PFSK-1 (cell line): ENCODE measurements at regions not wholly inside any gene's neighbourhood (a gene's known extent, or its start where the extent isn't known, plus 50 kb on each side); places are given as distances from the start of the nearest gene placed in this dataset.

Source experiments
- POLR2AphosphoS5 ChIP-seq: IDR thresholded peaks from 2 replicates; pipeline ENCODE4 v1.6.1; 2012; ENCODE audit warnings: low read depth, mild to moderate bottlenecking, control low read depth, low read length, moderate library complexity
- REST ChIP-seq, 2 experiments: IDR thresholded peaks; 2 replicates each; pipeline versions ENCODE4 v1.6.1 to v1.8.0; 2011 to 2012; ENCODE audit warnings: low read depth in 2 of 2, low read length in 2 of 2, control low read depth in 1 of 2, inconsistent platforms in 1 of 2, mild to moderate bottlenecking in 1 of 2, moderate library complexity in 1 of 2; ENCODE audit not compliant: insufficient read depth in 1 of 2

GRCh38 chr15:62816342-62817069 lies 226.0 kb upstream of the TPM1 start:
- TF ChIP-seq POLR2AphosphoS5, result no peak
- no peak for TF ChIP-seq REST (IDR thresholded peaks at IDR 0.05; ENCODE audit: insufficient read depth in 1 of 2, low read depth in 2 of 2, low read length in 2 of 2)
